SU-DHL-6 (cell line): ENCODE measurements at regions not wholly inside any gene's neighbourhood (a gene's known extent, or its start where the extent isn't known, plus 50 kb on each side); places are given as distances from the start of the nearest gene placed in this dataset.

Experiments used
- H2AFZ ChIP-seq: fragments of 200-600 bp; sonication (generic); 2 replicates; pipeline ENCODE4 v1.6.1; 2014; ENCODE audit warnings: low read depth, mild to moderate bottlenecking, moderate library complexity, mixed read lengths, antibody characterized with exemption, low read length; ENCODE audit not compliant: severe bottlenecking
- H3F3A ChIP-seq: fragments of 200-600 bp; shearing (Covaris generic); 2 replicates; pipeline ENCODE4 v1.6.0; 2016; ENCODE audit warnings: antibody characterized with exemption, mild to moderate bottlenecking; ENCODE audit not compliant: insufficient read depth
- H3K27ac ChIP-seq: fragments of 200-600 bp; sonication (generic); 2 replicates; pipeline ENCODE4 v1.5.1; 2016; ENCODE audit warnings: low read depth, mild to moderate bottlenecking, low read length, moderate library complexity, mixed read lengths
- H3K27me3 ChIP-seq: fragments of 200-600 bp; sonication (generic), shearing (Covaris generic); 2 replicates; pipeline ENCODE4 v1.6.0; 2014; ENCODE audit warnings: mild to moderate bottlenecking, low read length
- H3K36me3 ChIP-seq: fragments of 200-600 bp; sonication (generic); 2 replicates; pipeline ENCODE4 v1.6.1; 2014; ENCODE audit warnings: mild to moderate bottlenecking, low read length, mixed read lengths
- H3K4me2 ChIP-seq: fragments of 300-600, 200-600 bp; shearing (Covaris generic), sonication (generic); 2 replicates; pipeline ENCODE4 v1.6.0; 2014; ENCODE audit warnings: low read length, low read depth, mild to moderate bottlenecking; ENCODE audit not compliant: poor library complexity, severe bottlenecking
- H3K4me3 ChIP-seq: fragments of 200-600 bp; sonication (generic); 2 replicates; pipeline ENCODE4 v1.5.1; 2014; ENCODE audit warnings: antibody characterized with exemption, low read length, mild to moderate bottlenecking, mixed read lengths; ENCODE audit not compliant: insufficient read depth, poor library complexity, severe bottlenecking
- H3K79me2 ChIP-seq: fragments of 200-600 bp; sonication (generic); 2 replicates; pipeline ENCODE4 v1.6.1; 2014; ENCODE audit warnings: mild to moderate bottlenecking, low read length, moderate library complexity; ENCODE audit not compliant: insufficient read depth
- H3K9ac ChIP-seq: fragments of 200-600 bp; sonication (generic); 2 replicates; pipeline ENCODE4 v1.7.0; 2014; ENCODE audit warnings: mild to moderate bottlenecking, low read length
- H3K9me2 ChIP-seq: fragments of 200-600 bp; sonication (generic); replicated peaks from 2 replicates; pipeline ENCODE4 v1.6.1; 2014; ENCODE audit warnings: low read length; ENCODE audit not compliant: insufficient read depth
- H3K9me3 ChIP-seq: fragments of 200-600 bp; sonication (generic); 2 replicates; pipeline ENCODE4 v1.6.1; 2014; ENCODE audit warnings: low read length, mixed read lengths; ENCODE audit not compliant: insufficient read depth
- H4K20me1 ChIP-seq: fragments of 200-600 bp; sonication (generic); 2 replicates; pipeline ENCODE4 v1.6.1; 2014; ENCODE audit warnings: low read depth, mild to moderate bottlenecking, antibody characterized with exemption, low read length, moderate library complexity, mixed read lengths
- EZH2phosphoT487 ChIP-seq: fragments of 200-600 bp; sonication (generic), shearing (Covaris generic); conservative IDR thresholded peaks from 2 replicates; pipeline ENCODE4 v1.6.1; 2018; ENCODE audit warnings: mild to moderate bottlenecking, antibody characterized with exemption, low read length, moderate library complexity, mixed read lengths
- TF ChIP-seq, protein P1 (sequence below): fragments of 200-600 bp; sonication (generic); IDR thresholded peaks from one replicate; pipeline ENCODE4 v1.5.1; 2017; ENCODE audit warnings: antibody characterized with exemption, mild to moderate bottlenecking, low read length, moderate library complexity; ENCODE audit not compliant: insufficient read depth, poor library complexity, severe bottlenecking

DNA sequence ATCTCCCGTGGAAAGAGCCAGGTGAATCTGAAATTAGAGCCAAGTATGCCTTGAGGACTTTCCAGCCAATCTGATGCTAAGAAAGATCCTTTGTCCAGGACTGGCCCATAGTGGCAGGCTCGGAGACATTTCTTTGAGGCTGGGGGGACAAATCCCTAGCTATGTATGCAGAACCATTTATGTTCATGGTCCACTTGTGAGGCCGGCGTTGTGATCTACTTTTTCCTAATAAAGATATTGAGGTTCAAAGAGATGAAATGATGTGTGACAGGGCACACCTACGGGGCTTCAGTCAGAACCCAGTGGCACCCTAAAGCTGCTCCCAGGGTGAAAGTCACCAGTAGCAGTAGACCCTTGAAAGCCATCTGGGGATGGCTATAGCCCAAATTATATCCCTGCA lies 120.3 kb upstream of the MAFB start:
- Histone ChIP-seq H3K79me2 (no peaks in the 10 kb centered on the region), H3K27ac (no peak overlapping the region), H3K4me2 (no peak overlapping the region), H3K4me3 (no peak overlapping the region), H3K9me3 (no peaks in the 10 kb centered on the region), H2AFZ (no peak overlapping the region), H3F3A (no peaks in the 10 kb centered on the region), H3K9ac (no peak overlapping the region), H3K36me3 (no peaks in the 10 kb centered on the region), H3K27me3 (no peaks in the 10 kb centered on the region), H4K20me1 (no peaks in the 10 kb centered on the region), H3K9me2 (no peaks in the 10 kb centered on the region)
- TF ChIP-seq EZH2phosphoT487: no peak
- TF ChIP-seq, protein P1, sequence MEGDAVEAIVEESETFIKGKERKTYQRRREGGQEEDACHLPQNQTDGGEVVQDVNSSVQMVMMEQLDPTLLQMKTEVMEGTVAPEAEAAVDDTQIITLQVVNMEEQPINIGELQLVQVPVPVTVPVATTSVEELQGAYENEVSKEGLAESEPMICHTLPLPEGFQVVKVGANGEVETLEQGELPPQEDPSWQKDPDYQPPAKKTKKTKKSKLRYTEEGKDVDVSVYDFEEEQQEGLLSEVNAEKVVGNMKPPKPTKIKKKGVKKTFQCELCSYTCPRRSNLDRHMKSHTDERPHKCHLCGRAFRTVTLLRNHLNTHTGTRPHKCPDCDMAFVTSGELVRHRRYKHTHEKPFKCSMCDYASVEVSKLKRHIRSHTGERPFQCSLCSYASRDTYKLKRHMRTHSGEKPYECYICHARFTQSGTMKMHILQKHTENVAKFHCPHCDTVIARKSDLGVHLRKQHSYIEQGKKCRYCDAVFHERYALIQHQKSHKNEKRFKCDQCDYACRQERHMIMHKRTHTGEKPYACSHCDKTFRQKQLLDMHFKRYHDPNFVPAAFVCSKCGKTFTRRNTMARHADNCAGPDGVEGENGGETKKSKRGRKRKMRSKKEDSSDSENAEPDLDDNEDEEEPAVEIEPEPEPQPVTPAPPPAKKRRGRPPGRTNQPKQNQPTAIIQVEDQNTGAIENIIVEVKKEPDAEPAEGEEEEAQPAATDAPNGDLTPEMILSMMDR: no peak

GRCh38 chr20:40810332-40811000 lies 121.4 kb upstream of the MAFB start:
- TF ChIP-seq, protein P1: no peak
- TF ChIP-seq EZH2phosphoT487: no peak
- Histone ChIP-seq H4K20me1 (no peaks in the 10 kb centered on the region), H2AFZ (no peak overlapping the region), H3K9ac (no peak overlapping the region), H3K4me3 (no peak overlapping the region), H3K9me3 (no peaks in the 10 kb centered on the region), H3K9me2 (no peaks in the 10 kb centered on the region), H3K79me2 (no peaks in the 10 kb centered on the region), H3K27me3 (no peaks in the 10 kb centered on the region), H3K4me2 (no peak overlapping the region), H3K27ac (no peak overlapping the region), H3F3A (no peaks in the 10 kb centered on the region), H3K36me3 (no peaks in the 10 kb centered on the region)

- no peaks in the 10 kb centered on the region for H3K79me2 ChIP-seq
- no peak overlapping the region for H3K27ac ChIP-seq
- H3K36me3 ChIP-seq: no peaks in the 10 kb centered on the region
- H4K20me1 ChIP-seq: no peaks in the 10 kb centered on the region
- no peaks in the 10 kb centered on the region for H3F3A ChIP-seq
- no peak overlapping the region for H2AFZ ChIP-seq
- H3K9me2 ChIP-seq: no peaks in the 10 kb centered on the region
- no peak for TF ChIP-seq EZH2phosphoT487
- TF ChIP-seq, protein P1: no peak
- H3K27me3 ChIP-seq: no peaks in the 10 kb centered on the region
- H3K9me3 ChIP-seq: no peaks in the 10 kb centered on the region
- H3K4me2 ChIP-seq: no peak overlapping the region
- H3K4me3 ChIP-seq: no peak overlapping the region
- H3K9ac ChIP-seq: no peak overlapping the region
Observed at GRCh38 chr20:40811004-40811403, 122.0 kb upstream of the MAFB start.
